H1 (cell line): ENCODE measurements at regions not wholly inside any gene's neighbourhood (a gene's known extent, or its start where the extent isn't known, plus 50 kb on each side); places are given as distances from the start of the nearest gene placed in this dataset.

Source experiments
- CTCF ChIA-PET: fragments of 300-600 bp; sonication (Branson Sonifier 250); formaldehyde crosslinking; loops from one replicate; lab custom pipeline; 2021; ENCODE audit not compliant: partially characterized antibody; lab: Charles Lee
- POLR2A ChIA-PET: fragments of 300-600 bp; sonication (Branson Sonifier 250); formaldehyde crosslinking; loops from one replicate; lab custom pipeline; 2021; ENCODE audit warnings: inconsistent platforms; ENCODE audit not compliant: partially characterized antibody; lab: Charles Lee
- DNase-seq, 2 experiments: peaks; one replicate each; pipeline versions ENCODE4 v3.0.0 to v3.0.0-alpha.2; 2010 to 2022; ENCODE audit warnings: low spot score in 2 of 2, low read depth in 1 of 2, mixed read lengths in 1 of 2
- FAIRE-seq: peaks from 2 replicates; lab custom pipeline; 2011; peaks lifted over from hg19 to GRCh38; lab: Jason Lieb, UNC
- H2AFZ ChIP-seq: 2 replicates; pipeline ENCODE4 v1.8.1; 2012; ENCODE audit warnings: low read length, inconsistent platforms
- H2AK5ac ChIP-seq: 2 replicates; pipeline ENCODE4 v1.6.1; 2013; ENCODE audit warnings: low read depth, low read length
- H2BK120ac ChIP-seq: replicated peaks from 2 replicates; pipeline ENCODE3; 2013; ENCODE audit warnings: low read depth, low read length, inconsistent platforms
- H2BK12ac ChIP-seq: 2 replicates; pipeline ENCODE4 v1.6.1; 2013; ENCODE audit warnings: low read depth, low read length
- H2BK15ac ChIP-seq: 2 replicates; pipeline ENCODE4 v1.6.1; 2013; ENCODE audit warnings: low read length
- H2BK20ac ChIP-seq: 2 replicates; pipeline ENCODE4 v1.6.1; 2013; ENCODE audit warnings: low read length
- H2BK5ac ChIP-seq: 2 replicates; pipeline ENCODE4 v1.6.1; 2013; ENCODE audit warnings: low read depth, low read length
- H3K14ac ChIP-seq: 2 replicates; pipeline ENCODE4 v1.6.1; 2013; ENCODE audit warnings: inconsistent platforms; ENCODE audit not compliant: insufficient read length
- H3K18ac ChIP-seq: 2 replicates; pipeline ENCODE4 v1.6.1; 2013; ENCODE audit warnings: low read length; ENCODE audit errors: extremely low read depth
- H3K23ac ChIP-seq: 2 replicates; pipeline ENCODE4 v1.6.1; 2013; ENCODE audit warnings: inconsistent platforms; ENCODE audit not compliant: insufficient read length
- H3K23me2 ChIP-seq: 2 replicates; pipeline ENCODE4 v1.6.1; 2013; ENCODE audit warnings: low read depth, low read length
- H3K27ac ChIP-seq: 2 replicates; pipeline ENCODE4 v1.6.1; 2011; ENCODE audit warnings: low read depth, low read length, inconsistent platforms
- H3K27me3 ChIP-seq, 4 experiments: replicated peaks in 1 of 4; 1 replicate in 1 of 4; 2 replicates in 3 of 4; pipeline versions ENCODE4 v1.6.1 to v1.8.1; 2011 to 2013; ENCODE audit warnings: low read length in 3 of 4, mild to moderate bottlenecking in 3 of 4, inconsistent platforms in 2 of 4, mixed read lengths in 2 of 4, moderate library complexity in 1 of 4; ENCODE audit not compliant: control insufficient read depth in 3 of 4, insufficient read depth in 3 of 4; ENCODE audit errors: extremely low read depth in 1 of 4
- H3K36me3 ChIP-seq, 4 experiments: 2 replicates each; pipeline versions ENCODE4 v1.6.1 to v1.8.1; 2011 to 2013; ENCODE audit warnings: mild to moderate bottlenecking in 4 of 4, low read length in 3 of 4, moderate library complexity in 2 of 4, control low read depth in 1 of 4, inconsistent platforms in 1 of 4; ENCODE audit not compliant: insufficient read depth in 4 of 4, control insufficient read depth in 2 of 4
- H3K4ac ChIP-seq: replicated peaks from 2 replicates; pipeline ENCODE3; 2013; ENCODE audit warnings: low read length, low read depth, mixed read lengths, inconsistent platforms; ENCODE audit not compliant: insufficient read length
- H3K4me1 ChIP-seq, 4 experiments: replicated peaks in 1 of 4; 1 replicate in 1 of 4; 2 replicates in 3 of 4; pipeline versions ENCODE4 v1.6.1 to v1.8.1; 2011 to 2013; ENCODE audit warnings: low read length in 3 of 4, inconsistent platforms in 2 of 4, mixed read lengths in 1 of 4; ENCODE audit not compliant: insufficient read depth in 4 of 4, control insufficient read depth in 3 of 4
- H3K4me2 ChIP-seq, 2 experiments: 2 replicates each; pipeline versions ENCODE4 v1.6.1 to v1.8.1; 2011 to 2013; ENCODE audit warnings: low read depth in 2 of 2, low read length in 2 of 2, control low read depth in 1 of 2, inconsistent platforms in 1 of 2, mild to moderate bottlenecking in 1 of 2; ENCODE audit not compliant: insufficient read depth in 1 of 2
- H3K4me3 ChIP-seq, 4 experiments: fragments of 200-600, 300-600 bp in 1 of 4; sonication (generic), shearing (Covaris generic), sonication (Bioruptor Twin) in 1 of 4; 2 replicates each; pipeline versions ENCODE4 v1.5.1 to v1.8.1; 2011 to 2016; ENCODE audit warnings: low read length in 4 of 4, low read depth in 3 of 4, control low read depth in 2 of 4, inconsistent platforms in 2 of 4, mild to moderate bottlenecking in 2 of 4, mixed read lengths in 1 of 4, moderate library complexity in 1 of 4; ENCODE audit not compliant: insufficient read depth in 2 of 4; ENCODE audit errors: extremely low read depth in 1 of 4
- H3K56ac ChIP-seq: replicated peaks from 2 replicates; pipeline ENCODE3; 2013; ENCODE audit warnings: low read depth, mild to moderate bottlenecking, mixed read lengths, low read length, inconsistent platforms; ENCODE audit not compliant: insufficient read length
- H3K79me1 ChIP-seq: 2 replicates; pipeline ENCODE4 v1.6.1; 2013; ENCODE audit warnings: low read depth, low read length, control low read depth
- H3K79me2 ChIP-seq, 2 experiments: 2 replicates each; pipeline versions ENCODE4 v1.6.1 to v1.8.1; 2012 to 2013; ENCODE audit warnings: low read length in 2 of 2, mild to moderate bottlenecking in 2 of 2, inconsistent platforms in 1 of 2; ENCODE audit not compliant: insufficient read depth in 2 of 2, control insufficient read depth in 1 of 2
- H3K9ac ChIP-seq, 4 experiments: replicated peaks in 1 of 4; 1 replicate in 1 of 4; 2 replicates in 3 of 4; pipeline versions ENCODE4 v1.6.1 to v1.8.1; 2011 to 2013; ENCODE audit warnings: low read depth in 3 of 4, low read length in 3 of 4, control low read depth in 2 of 4, mild to moderate bottlenecking in 2 of 4, moderate library complexity in 2 of 4, inconsistent platforms in 1 of 4; ENCODE audit errors: extremely low read depth in 1 of 4
- H3K9me3 ChIP-seq, 2 experiments: 2 replicates each; pipeline versions ENCODE4 v1.6.1 to v1.8.1; 2012 to 2013; ENCODE audit warnings: mild to moderate bottlenecking in 2 of 2, moderate library complexity in 2 of 2, control low read depth in 1 of 2, inconsistent platforms in 1 of 2, low read depth in 1 of 2, low read length in 1 of 2, mixed read lengths in 1 of 2; ENCODE audit not compliant: insufficient read depth in 2 of 2
- H4K20me1 ChIP-seq, 2 experiments: replicated peaks in 1 of 2; 2 replicates each; pipeline versions ENCODE3 to v1.8.1; 2011 to 2013; ENCODE audit warnings: inconsistent platforms in 2 of 2, low read length in 2 of 2, mild to moderate bottlenecking in 1 of 2; ENCODE audit not compliant: insufficient read depth in 2 of 2, control insufficient read depth in 1 of 2
- H4K5ac ChIP-seq: 2 replicates; pipeline ENCODE4 v1.6.1; 2013; ENCODE audit warnings: low read length, low read depth, mixed read lengths, inconsistent platforms; ENCODE audit not compliant: insufficient read length
- H4K8ac ChIP-seq: 2 replicates; pipeline ENCODE4 v1.8.0; 2013; ENCODE audit warnings: mild to moderate bottlenecking, moderate library complexity, low read length, inconsistent platforms; ENCODE audit not compliant: insufficient read depth; ENCODE audit errors: extremely low read depth
- H4K91ac ChIP-seq: replicated peaks from 2 replicates; pipeline ENCODE3; 2013; ENCODE audit warnings: low read length, mixed read lengths, inconsistent platforms; ENCODE audit not compliant: insufficient read length
- BRCA1 ChIP-seq: IDR thresholded peaks from 2 replicates; pipeline ENCODE4 v1.6.1; 2012; ENCODE audit warnings: low read depth, low read length, improper control_type of control experiment
- E2F6 ChIP-seq: IDR thresholded peaks from 2 replicates; pipeline ENCODE4 v1.6.1; 2012; ENCODE audit warnings: inconsistent platforms
- NRF1 ChIP-seq: IDR thresholded peaks from 2 replicates; pipeline ENCODE4 v1.6.1; 2011; ENCODE audit warnings: mild to moderate bottlenecking, low read depth, low read length, improper control_type of control experiment
- PHF8 ChIP-seq: fragments of 200-600 bp; sonication (generic); conservative IDR thresholded peaks from 2 replicates; pipeline ENCODE4 v1.7.1; 2012; ENCODE audit warnings: low read depth, mild to moderate bottlenecking, inconsistent platforms, low read length, moderate library complexity
- SP1 ChIP-seq: IDR thresholded peaks from 2 replicates; pipeline ENCODE4 v1.6.1; 2011; ENCODE audit warnings: low read depth, low read length
- SRF ChIP-seq: IDR thresholded peaks from 2 replicates; pipeline ENCODE4 v1.6.1; 2011; ENCODE audit warnings: mild to moderate bottlenecking, low read depth, low read length, moderate library complexity
- TAF1 ChIP-seq: IDR thresholded peaks from 2 replicates; pipeline ENCODE4 v1.6.1; 2011; ENCODE audit warnings: mild to moderate bottlenecking, low read depth, low read length
- TEAD4 ChIP-seq: IDR thresholded peaks from 2 replicates; pipeline ENCODE4 v1.6.1; 2012; ENCODE audit warnings: low read depth, low read length, inconsistent platforms, mixed read lengths
- WGBS, 2 experiments: shearing (Covaris generic) in 1 of 2; methylation state at CpG; one replicate each; pipeline versions ENCODE4 v1.1.6 to v1.1.7; 2013 to 2015; ENCODE audit warnings: low lambda C conversion rate in 2 of 2, mixed read lengths in 2 of 2, inconsistent platforms in 1 of 2, low coverage in 1 of 2, missing lambda C conversion rate in 1 of 2; ENCODE audit not compliant: insufficient replicate concordance in 2 of 2, insufficient coverage in 1 of 2, insufficient read length in 1 of 2; ENCODE audit errors: extremely low coverage in 1 of 2, missing lambda C conversion rate in 1 of 2; 5-methylcytosine and 5-hydroxymethylcytosine counted together

DNA sequence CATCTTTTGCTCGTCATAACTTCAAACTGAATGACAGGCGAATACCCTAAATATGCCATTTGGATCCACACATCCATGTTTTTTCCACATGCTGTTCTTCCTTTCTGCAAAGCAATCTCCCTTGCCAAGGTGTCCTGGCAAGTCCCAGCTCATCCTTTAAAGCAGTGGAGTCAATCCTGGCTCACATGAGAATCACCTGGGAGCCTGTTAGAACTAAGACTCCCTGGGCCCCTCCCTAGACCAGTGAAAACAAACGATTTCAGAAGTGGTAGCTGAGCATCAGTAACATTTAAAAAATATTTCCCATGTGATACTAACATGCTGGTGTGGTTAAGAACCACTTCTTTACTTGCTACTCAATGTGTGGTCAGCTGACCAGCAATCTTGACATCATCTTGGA is 50.6 kb upstream of the PARD3B start:
- POLR2A ChIA-PET: no interaction called here
- TF ChIP-seq SRF: no peak
- TF ChIP-seq SP1: no peak
- no peak for TF ChIP-seq PHF8
- TF ChIP-seq E2F6: no peak
- no peak for TF ChIP-seq NRF1
- TF ChIP-seq TAF1: no peak
- no peak for TF ChIP-seq TEAD4
- no peak for TF ChIP-seq BRCA1
- no peak for FAIRE-seq

More for the DNA sequence above, 50.6 kb upstream of the PARD3B start:
- no peak overlapping the region for H3K4me2 ChIP-seq
- no peak overlapping the region for H2AFZ ChIP-seq
- H3K9ac ChIP-seq: no peak overlapping the region
- no peak overlapping the region for H3K23ac ChIP-seq
- H4K20me1 ChIP-seq: no peaks in the 10 kb centered on the region
- no peaks in the 10 kb centered on the region for H3K4me1 ChIP-seq
- H3K79me2 ChIP-seq: no peaks in the 10 kb centered on the region
- no peak overlapping the region for H2BK120ac ChIP-seq
- no peak overlapping the region for H2BK12ac ChIP-seq
- WGBS, 2 experiments: 82% methylated on average over 3 of the region's 3 CpGs; no CpG with 5 or more reads in 1 of the 2 experiments
- no peak overlapping the region for H3K56ac ChIP-seq
- H4K91ac ChIP-seq: no peak overlapping the region
- H3K18ac ChIP-seq: no peak overlapping the region
- H2BK20ac ChIP-seq: no peak overlapping the region
- no peak overlapping the region for H3K14ac ChIP-seq
- H2AK5ac ChIP-seq: no peak overlapping the region
- no peak for DNase-seq
- H3K23me2 ChIP-seq: no peaks in the 10 kb centered on the region
- no peaks in the 10 kb centered on the region for H3K36me3 ChIP-seq
- no peaks in the 10 kb centered on the region for H3K79me1 ChIP-seq
- no peak overlapping the region for H4K5ac ChIP-seq
- H2BK15ac ChIP-seq: no peak overlapping the region
- H3K4me3 ChIP-seq: no peak overlapping the region
- H2BK5ac ChIP-seq: no peak overlapping the region
- CTCF ChIA-PET: interaction anchor here (0.8 kb wide), 1 partner anchor 21 kb away, joined by 3 read pairs; no protein-coding TSS in a partner anchor
- no peaks in the 10 kb centered on the region for H3K27me3 ChIP-seq
- H3K9me3 ChIP-seq: no peaks in the 10 kb centered on the region
- no peak overlapping the region for H3K27ac ChIP-seq
- H3K4ac ChIP-seq: no peak overlapping the region
- no peak overlapping the region for H4K8ac ChIP-seq
